ENCODE measurements at regions not wholly inside any gene's neighbourhood (a gene's known extent, or its start where the extent isn't known, plus 50 kb on each side); places are given as distances from the start of the nearest gene placed in this dataset.

DNA sequence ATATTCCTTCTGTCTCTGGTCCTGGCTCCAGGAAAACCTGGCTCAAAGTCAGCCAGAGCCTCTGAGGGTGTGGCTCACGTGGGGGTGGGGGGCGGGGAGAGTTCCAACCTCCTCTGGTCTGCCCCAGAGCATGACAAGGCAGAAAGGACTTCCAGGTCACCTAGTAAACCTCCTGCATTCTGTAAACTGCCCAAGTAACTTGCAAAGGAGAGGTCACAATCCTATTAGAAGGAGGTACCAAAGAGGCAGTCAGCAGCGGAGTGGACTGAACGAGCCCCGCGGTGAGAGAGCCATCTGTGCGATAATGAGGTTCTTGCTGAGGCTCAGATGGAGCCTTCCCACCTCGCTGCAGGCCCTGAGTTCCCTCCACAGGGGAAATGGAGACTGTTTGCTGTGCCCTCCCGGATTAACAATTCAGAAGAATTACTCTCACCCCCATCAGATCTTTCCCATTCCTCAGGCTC is 58.9 kb upstream of the GATA6 start:
- no peaks in the 10 kb centered on the region for H3K79me2 ChIP-seq (ENCODE audit: control insufficient read depth, insufficient read depth, low read length)
- no peak overlapping the region for H2AFZ ChIP-seq (ENCODE audit: low read depth, low read length)
- no peak for TF ChIP-seq FOS (IDR thresholded peaks at IDR 0.05; ENCODE audit: borderline replicate concordance, insufficient read depth, low read length)
- no peak for TF ChIP-seq JUN (IDR thresholded peaks at IDR 0.05; ENCODE audit: borderline replicate concordance, insufficient read depth, insufficient read length, low read depth)
- TF ChIP-seq EZH2 (IDR thresholded peaks at IDR 0.05; ENCODE audit: borderline replicate concordance, low read depth, low read length, severe bottlenecking), result no peak
- TF ChIP-seq GATA2 (IDR thresholded peaks at IDR 0.05; ENCODE audit: insufficient read depth, insufficient read length, low read depth, low read length), result no peak
- no peak for TF ChIP-seq CTCF (IDR thresholded peaks at IDR 0.05; ENCODE audit: extremely low read depth in 1 of 2, insufficient read depth in 1 of 2, low read depth in 1 of 2, low read length in 2 of 2)
- TF ChIP-seq MYC (IDR thresholded peaks at IDR 0.05; ENCODE audit: low read depth, low read length), result no peak
- no peak for TF ChIP-seq POLR2AphosphoS5 (IDR thresholded peaks at IDR 0.05; ENCODE audit: insufficient read depth, low read depth, low read length)
- TF ChIP-seq, protein P1, sequence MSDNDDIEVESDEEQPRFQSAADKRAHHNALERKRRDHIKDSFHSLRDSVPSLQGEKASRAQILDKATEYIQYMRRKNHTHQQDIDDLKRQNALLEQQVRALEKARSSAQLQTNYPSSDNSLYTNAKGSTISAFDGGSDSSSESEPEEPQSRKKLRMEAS (IDR thresholded peaks at IDR 0.05; ENCODE audit: insufficient read depth, insufficient read length), result no peak
- TF ChIP-seq POLR2A (IDR thresholded peaks at IDR 0.05; ENCODE audit: low read depth, low read length), result no peak
- H3K9me1 ChIP-seq (replicated peaks; ENCODE audit: control insufficient read depth, extremely low read depth, insufficient read depth, low read length), result no peaks in the 10 kb centered on the region
- DNase-seq (ENCODE audit: low read depth, low spot score) (no peak), FAIRE-seq (no peak)
- no peaks in the 10 kb centered on the region for H4K20me1 ChIP-seq (replicated peaks; ENCODE audit: control insufficient read depth, extremely low read depth, insufficient read depth, low read length)
- H3K27ac ChIP-seq (ENCODE audit: insufficient read depth, low read depth, low read length), result no peak overlapping the region
- intact Hi-C loops (cut with micrococcal nuclease) (no loop called here), dilution Hi-C loops (cut with MboI; ENCODE audit: extremely low pct_ligation_motif_present, low sequenced_read_pairs) (no loop called here)
- ChIA-PET CTCF (no interaction called here), POLR2A (no interaction called here)
- BruUV-seq (replicated peaks), result no TSS peak
- no peaks in the 10 kb centered on the region for H3K36me3 ChIP-seq (ENCODE audit: control insufficient read depth in 2 of 2, extremely low read depth in 1 of 2, insufficient read depth in 2 of 2, low read length in 2 of 2)
- no peak overlapping the region for H3K4me3 ChIP-seq (replicated peaks in 1 of 3; ENCODE audit: insufficient read depth in 1 of 3, low read depth in 1 of 3, low read length in 3 of 3)
- H3K4me2 ChIP-seq (ENCODE audit: insufficient read depth, low read length), result no peak overlapping the region
- peaks cover 11 to 12% of the 10 kb centered on the region in 2 experiments for H3K27me3 ChIP-seq (ENCODE audit: control insufficient read depth in 2 of 2, insufficient read depth in 2 of 2, low read length in 2 of 2)
- H3K9ac ChIP-seq (replicated peaks; ENCODE audit: extremely low read depth, insufficient read depth, low read length), result no peak overlapping the region
- H3K4me1 ChIP-seq (ENCODE audit: control insufficient read depth, extremely low read depth, insufficient read depth, low read length), result no peaks in the 10 kb centered on the region
- no peaks in the 10 kb centered on the region for H3K9me3 ChIP-seq (replicated peaks; ENCODE audit: control insufficient read depth, insufficient read depth, low read length)

All from endothelial cell of umbilical vein (primary cell).